Stomach smooth muscle (tissue), 2 donors: ENCODE measurements at regions not wholly inside any gene's neighbourhood (a gene's known extent, or its start where the extent isn't known, plus 50 kb on each side); places are given as distances from the start of the nearest gene placed in this dataset.

ENCODE experiments used
- H3K27ac ChIP-seq: one replicate; pipeline ENCODE4 v1.7.0; 2013; ENCODE audit warnings: mild to moderate bottlenecking, low read length, inconsistent platforms
- H3K27me3 ChIP-seq, 2 donors: one replicate each; pipeline ENCODE4 v1.7.0; 2013; ENCODE audit warnings: low read length in 2 of 2; ENCODE audit not compliant: insufficient read depth in 2 of 2, control insufficient read depth in 1 of 2
- H3K36me3 ChIP-seq, 2 donors: one replicate each; pipeline ENCODE4 v1.7.0; 2013; ENCODE audit warnings: low read length in 2 of 2; ENCODE audit not compliant: control insufficient read depth in 2 of 2, insufficient read depth in 2 of 2
- H3K4me1 ChIP-seq: one replicate; pipeline ENCODE4 v1.7.0; 2013; ENCODE audit warnings: low read length; ENCODE audit not compliant: control insufficient read depth, insufficient read depth
- H3K4me3 ChIP-seq, 2 donors: one replicate each; pipeline ENCODE4 v1.7.0; 2013; ENCODE audit warnings: low read length in 2 of 2
- H3K9ac ChIP-seq, 2 donors: one replicate each; pipeline ENCODE4 v1.7.0; 2013; ENCODE audit warnings: low read length in 2 of 2, mild to moderate bottlenecking in 1 of 2
- H3K9me3 ChIP-seq, 2 donors: one replicate each; pipeline ENCODE4 v1.7.0; 2013; ENCODE audit warnings: low read length in 2 of 2; ENCODE audit not compliant: control insufficient read depth in 2 of 2
- donor health status: healthy.
- donor health status: Pancreatic carcinoma.

GRCh38 chr2:204012072-204012653 is 75.6 kb downstream of the ICOS start:
- Histone ChIP-seq H3K9me3 (no peaks in the 10 kb centered on the region), H3K27me3 (no peaks in the 10 kb centered on the region), H3K4me3 (no peak overlapping the region), H3K4me1 (no peaks in the 10 kb centered on the region), H3K9ac (no peak overlapping the region), H3K36me3 (no peaks in the 10 kb centered on the region), H3K27ac (no peak overlapping the region)

- Histone ChIP-seq H3K9me3 (no peaks in the 10 kb centered on the region), H3K27me3 (no peaks in the 10 kb centered on the region), H3K9ac (no peak overlapping the region), H3K4me3 (no peak overlapping the region), H3K36me3 (no peaks in the 10 kb centered on the region), H3K27ac (no peak overlapping the region), H3K4me1 (no peaks in the 10 kb centered on the region)
These were observed 78.7 kb downstream of the ICOS start for GRCh38 chr2:204015118-204015843.

GRCh38 chr2:204018717-204019116 is 82.2 kb downstream of the ICOS start:
- Histone ChIP-seq H3K4me3 (no peak overlapping the region), H3K36me3 (no peaks in the 10 kb centered on the region), H3K9ac (no peak overlapping the region), H3K4me1 (no peaks in the 10 kb centered on the region), H3K27ac (no peak overlapping the region), H3K9me3 (no peaks in the 10 kb centered on the region), H3K27me3 (no peaks in the 10 kb centered on the region)

GRCh38 chr2:204019572-204020501 is 83.3 kb downstream of the ICOS start:
- Histone ChIP-seq H3K9me3 (no peaks in the 10 kb centered on the region), H3K4me3 (no peak overlapping the region), H3K27ac (no peak overlapping the region), H3K4me1 (peaks cover 9% of the 10 kb centered on the region), H3K36me3 (no peaks in the 10 kb centered on the region), H3K9ac (no peak overlapping the region), H3K27me3 (no peaks in the 10 kb centered on the region)

- no peaks in the 10 kb centered on the region for H3K9me3 ChIP-seq
- no peaks in the 10 kb centered on the region for H3K27me3 ChIP-seq
- H3K4me1 ChIP-seq = peaks cover 12% of the 10 kb centered on the region
- H3K4me3 ChIP-seq = no peak overlapping the region
- no peak overlapping the region for H3K27ac ChIP-seq
- no peak overlapping the region for H3K9ac ChIP-seq
- H3K36me3 ChIP-seq = no peaks in the 10 kb centered on the region
These were observed 84.9 kb downstream of the ICOS start for GRCh38 chr2:204021290-204022081.

GRCh38 chr2:204022550-204022949 is 86.0 kb downstream of the ICOS start:
- Histone ChIP-seq H3K9me3 (no peaks in the 10 kb centered on the region), H3K27ac (no peak overlapping the region), H3K4me1 (peaks cover 12% of the 10 kb centered on the region), H3K4me3 (no peak overlapping the region), H3K36me3 (no peaks in the 10 kb centered on the region), H3K9ac (no peak overlapping the region), H3K27me3 (no peaks in the 10 kb centered on the region)

- no peaks in the 10 kb centered on the region for H3K27me3 ChIP-seq
- no peaks in the 10 kb centered on the region for H3K36me3 ChIP-seq
- H3K9ac ChIP-seq = no peak overlapping the region
- no peak overlapping the region for H3K4me3 ChIP-seq
- H3K9me3 ChIP-seq = no peaks in the 10 kb centered on the region
- peaks cover 12% of the 10 kb centered on the region for H3K4me1 ChIP-seq
- H3K27ac ChIP-seq = no peak overlapping the region
These were observed 86.5 kb downstream of the ICOS start for GRCh38 chr2:204023088-204023487.

GRCh38 chr2:204024503-204024902 is 87.9 kb downstream of the ICOS start:
- H3K27me3 ChIP-seq = no peaks in the 10 kb centered on the region
- no peak overlapping the region for H3K9ac ChIP-seq
- no peak overlapping the region for H3K27ac ChIP-seq
- peak overlapping the region in 1 of 2 donors; percentile 23 for H3K4me3 ChIP-seq
- H3K4me1 ChIP-seq = peaks cover 12% of the 10 kb centered on the region
- H3K36me3 ChIP-seq = no peaks in the 10 kb centered on the region
- no peaks in the 10 kb centered on the region for H3K9me3 ChIP-seq

- Histone ChIP-seq H3K9me3 (no peaks in the 10 kb centered on the region), H3K4me3 (no peak overlapping the region), H3K27ac (no peak overlapping the region), H3K36me3 (no peaks in the 10 kb centered on the region), H3K4me1 (peaks cover 12% of the 10 kb centered on the region), H3K27me3 (no peaks in the 10 kb centered on the region), H3K9ac (no peak overlapping the region)
These were observed 88.4 kb downstream of the ICOS start for GRCh38 chr2:204024906-204025475.

GRCh38 chr2:204026294-204026693 is 89.7 kb downstream of the ICOS start:
- Histone ChIP-seq H3K9me3 (no peaks in the 10 kb centered on the region), H3K27ac (no peak overlapping the region), H3K4me1 (peaks cover 12% of the 10 kb centered on the region), H3K36me3 (no peaks in the 10 kb centered on the region), H3K4me3 (no peak overlapping the region), H3K27me3 (no peaks in the 10 kb centered on the region), H3K9ac (no peak overlapping the region)
